Lower lobe of right lung (tissue), 2 donors: ENCODE measurements at regions not wholly inside any gene's neighbourhood (a gene's known extent, or its start where the extent isn't known, plus 50 kb on each side); places are given as distances from the start of the nearest gene placed in this dataset.

Source experiments
- ATAC-seq, 2 donors: fragments of 200-7000 bp; cut with Tn5 transposase; one replicate each; pipeline ENCODE4 v1.9.1; 2020 to 2022; ENCODE audit warnings: mild to moderate bottlenecking in 2 of 2, moderate library complexity in 2 of 2
- DNase-seq: peaks from one replicate; pipeline ENCODE4 v3.0.0-alpha.2; 2020
- H3K27ac ChIP-seq: fragments of 200-600 bp; one replicate; pipeline ENCODE4 v1.8.0; 2022
- H3K27me3 ChIP-seq: fragments of 200-600 bp; one replicate; pipeline ENCODE4 v1.8.0; 2022; ENCODE audit warnings: low read depth
- H3K36me3 ChIP-seq: fragments of 200-600 bp; one replicate; pipeline ENCODE4 v1.8.0; 2022; ENCODE audit warnings: mild to moderate bottlenecking
- H3K4me1 ChIP-seq: fragments of 200-600 bp; one replicate; pipeline ENCODE4 v1.8.0; 2022
- H3K4me3 ChIP-seq: fragments of 200-600 bp; one replicate; pipeline ENCODE4 v1.8.0; 2022; ENCODE audit warnings: mild to moderate bottlenecking
- H3K9me3 ChIP-seq: fragments of 200-600 bp; one replicate; pipeline ENCODE4 v1.8.0; 2022
- intact Hi-C: fragments of 100-400 bp; cut with DNase I; formaldehyde crosslinking; loops from one replicate; pipeline ENCODE4 v1.11.0; 2022
- TF ChIP-seq, protein P1 (sequence below): fragments of 200-600 bp; IDR thresholded peaks from one replicate; pipeline ENCODE4 v1.8.0; 2022; ENCODE audit warnings: antibody characterized with exemption, mild to moderate bottlenecking
- donor health status: DM: no; HTN: yes; CAD: no; lungs with severe emphysema.

DNA sequence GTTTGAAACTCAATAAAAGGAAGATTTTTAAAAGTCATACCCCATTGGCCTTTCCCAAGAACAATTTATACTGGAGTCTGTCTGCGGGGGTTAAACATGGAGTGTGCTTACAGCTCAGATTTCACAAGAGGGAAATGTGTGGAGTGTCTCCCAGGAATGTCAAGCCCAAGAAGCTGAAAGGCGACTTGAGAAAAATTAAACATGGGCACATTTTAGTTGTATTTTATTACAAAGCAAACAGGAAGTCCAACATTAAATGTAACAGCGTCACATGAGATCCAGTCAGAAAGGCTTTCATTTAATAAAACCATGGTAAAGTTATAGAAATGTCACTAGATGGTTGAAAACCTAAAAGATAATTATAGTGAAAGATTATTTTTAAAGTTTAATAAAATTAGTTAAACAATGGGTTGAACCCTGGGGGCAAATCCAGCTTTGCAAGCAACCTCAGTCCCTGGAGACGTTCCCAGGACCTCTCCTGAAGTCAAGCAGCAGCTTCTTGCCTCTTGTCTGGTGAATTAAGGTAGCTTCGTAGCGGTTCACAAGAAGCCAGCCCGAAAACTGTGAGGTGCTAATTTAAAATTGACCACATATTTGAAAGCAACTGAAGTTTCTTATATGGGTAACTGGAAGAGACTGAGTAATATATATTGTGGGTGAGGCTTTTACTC lies 168.4 kb upstream of the EDNRA start:
- peak; percentile 84 to 92 for ATAC-seq
- Histone ChIP-seq H3K36me3 (no peaks in the 10 kb centered on the region), H3K4me3 (no peak overlapping the region), H3K27ac (peak overlapping the region; percentile 79), H3K4me1 (no peaks in the 10 kb centered on the region), H3K27me3 (no peaks in the 10 kb centered on the region), H3K9me3 (no peaks in the 10 kb centered on the region)
- DNase-seq = no peak
- intact Hi-C loops = no loop called here
- TF ChIP-seq, protein P1, sequence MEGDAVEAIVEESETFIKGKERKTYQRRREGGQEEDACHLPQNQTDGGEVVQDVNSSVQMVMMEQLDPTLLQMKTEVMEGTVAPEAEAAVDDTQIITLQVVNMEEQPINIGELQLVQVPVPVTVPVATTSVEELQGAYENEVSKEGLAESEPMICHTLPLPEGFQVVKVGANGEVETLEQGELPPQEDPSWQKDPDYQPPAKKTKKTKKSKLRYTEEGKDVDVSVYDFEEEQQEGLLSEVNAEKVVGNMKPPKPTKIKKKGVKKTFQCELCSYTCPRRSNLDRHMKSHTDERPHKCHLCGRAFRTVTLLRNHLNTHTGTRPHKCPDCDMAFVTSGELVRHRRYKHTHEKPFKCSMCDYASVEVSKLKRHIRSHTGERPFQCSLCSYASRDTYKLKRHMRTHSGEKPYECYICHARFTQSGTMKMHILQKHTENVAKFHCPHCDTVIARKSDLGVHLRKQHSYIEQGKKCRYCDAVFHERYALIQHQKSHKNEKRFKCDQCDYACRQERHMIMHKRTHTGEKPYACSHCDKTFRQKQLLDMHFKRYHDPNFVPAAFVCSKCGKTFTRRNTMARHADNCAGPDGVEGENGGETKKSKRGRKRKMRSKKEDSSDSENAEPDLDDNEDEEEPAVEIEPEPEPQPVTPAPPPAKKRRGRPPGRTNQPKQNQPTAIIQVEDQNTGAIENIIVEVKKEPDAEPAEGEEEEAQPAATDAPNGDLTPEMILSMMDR = no peak

DNA sequence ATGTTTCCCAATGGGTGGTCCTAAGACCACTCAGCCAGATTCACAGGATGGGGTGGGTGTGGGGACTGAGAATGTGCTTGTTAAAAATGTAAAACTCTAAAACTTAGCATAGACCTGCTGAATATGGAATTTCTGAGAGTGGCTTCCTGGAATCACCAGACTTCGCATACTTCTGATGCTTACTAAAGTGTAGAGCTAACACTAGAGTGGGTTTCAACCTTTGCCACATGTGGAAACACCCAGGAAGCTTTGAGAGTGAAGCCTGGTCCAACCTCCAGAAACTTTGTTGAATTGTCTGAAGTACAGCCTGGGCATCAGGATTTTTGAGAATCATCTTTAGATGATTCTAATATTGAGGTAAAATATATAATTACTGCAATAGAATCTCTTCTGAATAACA lies 167.8 kb upstream of the EDNRA start:
- no peak for DNase-seq
- ATAC-seq = peak; percentile 88 to 96
- Histone ChIP-seq H3K27me3 (no peaks in the 10 kb centered on the region), H3K36me3 (no peaks in the 10 kb centered on the region), H3K9me3 (no peaks in the 10 kb centered on the region), H3K4me3 (no peak overlapping the region), H3K4me1 (no peaks in the 10 kb centered on the region), H3K27ac (peak overlapping the region; percentile 79)
- intact Hi-C loops = no loop called here
- TF ChIP-seq, protein P1 = no peak

DNA sequence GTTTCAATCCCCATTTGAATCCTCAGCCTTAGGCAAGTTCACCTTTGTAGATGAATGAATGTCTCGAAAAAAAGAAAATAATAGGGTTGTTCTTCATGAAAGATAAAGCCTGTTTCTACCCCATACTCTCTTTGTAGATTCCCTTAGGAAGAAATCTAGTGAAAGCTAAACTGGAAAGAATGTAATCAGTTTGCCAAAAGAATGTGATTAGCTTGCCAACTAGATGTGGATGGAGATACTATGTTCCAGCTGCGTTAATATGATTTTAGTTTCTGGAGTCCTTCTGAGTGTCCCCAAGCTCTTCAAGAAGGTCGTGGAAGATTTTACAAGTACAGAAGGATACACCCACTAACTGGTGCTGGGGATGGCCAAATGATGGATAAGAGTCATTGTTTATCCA lies 162.3 kb upstream of the EDNRA start:
- Histone ChIP-seq H3K27me3 (no peaks in the 10 kb centered on the region), H3K9me3 (no peaks in the 10 kb centered on the region), H3K27ac (no peak overlapping the region), H3K36me3 (no peaks in the 10 kb centered on the region), H3K4me1 (no peaks in the 10 kb centered on the region), H3K4me3 (no peak overlapping the region)
- ATAC-seq (no peak), DNase-seq (no peak)
- intact Hi-C loops = no loop called here
- TF ChIP-seq, protein P1 = no peak

DNA sequence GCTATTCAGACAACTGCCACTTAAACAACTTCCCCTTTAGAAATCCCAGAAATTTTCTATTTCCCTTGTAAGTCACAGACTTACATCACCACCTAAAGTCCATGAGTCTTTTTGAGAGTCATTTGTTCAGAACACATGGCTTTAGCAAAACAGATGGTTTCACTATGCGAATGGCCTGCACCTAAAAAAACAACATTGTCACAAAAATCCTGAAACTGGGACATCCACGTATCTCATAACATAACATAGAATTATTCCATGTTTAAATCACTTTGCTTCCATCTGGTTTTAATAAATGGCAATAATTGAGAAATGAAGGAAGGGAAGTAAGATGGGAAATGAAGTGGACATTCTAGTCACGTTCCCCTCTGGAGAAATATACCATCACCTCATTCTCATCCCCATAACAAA lies 155.3 kb upstream of the EDNRA start:
- H3K4me3 ChIP-seq = no peak overlapping the region
- no peaks in the 10 kb centered on the region for H3K36me3 ChIP-seq
- no peak for ATAC-seq
- H3K27ac ChIP-seq = no peak overlapping the region
- intact Hi-C loops = no loop called here
- H3K9me3 ChIP-seq = no peaks in the 10 kb centered on the region
- DNase-seq = no peak
- TF ChIP-seq, protein P1 = no peak
- H3K4me1 ChIP-seq = no peaks in the 10 kb centered on the region
- H3K27me3 ChIP-seq = no peaks in the 10 kb centered on the region

DNA sequence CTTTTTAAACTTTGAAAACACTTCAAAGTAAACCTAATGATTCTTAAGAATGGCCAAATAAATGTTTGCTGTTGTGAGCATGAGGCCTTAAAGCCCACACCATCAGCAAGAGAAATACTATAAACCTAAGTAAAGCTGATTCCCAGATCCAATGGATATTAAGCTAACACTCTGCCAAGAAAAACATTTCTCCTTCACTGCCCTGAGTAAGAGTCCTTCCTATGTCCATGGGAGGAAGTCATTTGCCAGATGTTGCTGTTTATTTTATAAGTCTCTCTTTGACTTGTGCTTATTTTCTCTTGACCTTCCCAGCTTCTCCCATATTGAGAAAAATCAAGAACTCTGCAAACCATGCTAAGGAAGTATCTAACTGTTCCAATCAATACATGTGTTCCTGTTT lies 154.3 kb upstream of the EDNRA start:
- ATAC-seq (no peak), DNase-seq (no peak)
- TF ChIP-seq, protein P1 = no peak
- Histone ChIP-seq H3K4me3 (no peak overlapping the region), H3K27me3 (no peaks in the 10 kb centered on the region), H3K4me1 (no peaks in the 10 kb centered on the region), H3K27ac (no peak overlapping the region), H3K9me3 (no peaks in the 10 kb centered on the region), H3K36me3 (no peaks in the 10 kb centered on the region)
- intact Hi-C loops = no loop called here
